RWPE2 (cell line): ENCODE measurements at regions not wholly inside any gene's neighbourhood (a gene's known extent, or its start where the extent isn't known, plus 50 kb on each side); places are given as distances from the start of the nearest gene placed in this dataset.
"Not testable (repeated sequence)": the region's sequence is repeated elsewhere in the genome, so short reads cannot be mapped to it uniquely, and the experiment has no call there.

Experiments
- ATAC-seq: fragments of 200-7000 bp; cut with Tn5 transposase; 3 replicates; pipeline ENCODE4 v1.9.1; 2021; ENCODE audit warnings: low read depth
- DNase-seq: peaks from one replicate; pipeline ENCODE4 v3.0.0-alpha.2; 2020; ENCODE audit warnings: low spot score
- H3K27ac ChIP-seq: fragments of 450-650 bp; 2 replicates; pipeline ENCODE4 v1.5.1; 2017; ENCODE audit warnings: mild to moderate bottlenecking; ENCODE audit not compliant: poor library complexity, severe bottlenecking
- H3K27me3 ChIP-seq: fragments of 250-450 bp; sonication (Bioruptor Pico); 2 replicates; pipeline ENCODE4 v1.5.1; 2021; ENCODE audit warnings: mild to moderate bottlenecking, moderate library complexity; ENCODE audit not compliant: insufficient read depth, poor library complexity, severe bottlenecking
- H3K36me3 ChIP-seq: fragments of 250-450 bp; sonication (Bioruptor Pico); 2 replicates; pipeline ENCODE4 v1.5.1; 2020; ENCODE audit warnings: low read depth, mild to moderate bottlenecking, moderate library complexity
- H3K4me1 ChIP-seq: fragments of 250-450 bp; sonication (Bioruptor Pico); 2 replicates; pipeline ENCODE4 v1.5.1; 2021; ENCODE audit warnings: mild to moderate bottlenecking, moderate library complexity; ENCODE audit not compliant: insufficient read depth, poor library complexity, severe bottlenecking
- H3K4me3 ChIP-seq: fragments of 250-450 bp; sonication (Bioruptor Pico); 2 replicates; pipeline ENCODE4 v1.5.1; 2021; ENCODE audit warnings: mild to moderate bottlenecking, moderate library complexity; ENCODE audit not compliant: severe bottlenecking
- H3K9me3 ChIP-seq: fragments of 250-450 bp; sonication (Bioruptor Pico); 2 replicates; pipeline ENCODE4 v1.5.1; 2021; ENCODE audit warnings: mild to moderate bottlenecking, moderate library complexity; ENCODE audit not compliant: severe bottlenecking
- TF ChIP-seq, protein P1 (sequence below): fragments of 450-650 bp; IDR thresholded peaks from one replicate; pipeline ENCODE4 v1.5.1; 2017; ENCODE audit warnings: mild to moderate bottlenecking, moderate library complexity; ENCODE audit not compliant: poor library complexity, severe bottlenecking

- no peak overlapping the region for H3K27ac ChIP-seq
- H3K9me3 ChIP-seq, result no peaks in the 10 kb centered on the region
- DNase-seq (no peak), ATAC-seq (peak; percentile 71; the same call in 2 of the 3 replicates)
- no peaks in the 10 kb centered on the region for H3K27me3 ChIP-seq
- TF ChIP-seq, protein P1, sequence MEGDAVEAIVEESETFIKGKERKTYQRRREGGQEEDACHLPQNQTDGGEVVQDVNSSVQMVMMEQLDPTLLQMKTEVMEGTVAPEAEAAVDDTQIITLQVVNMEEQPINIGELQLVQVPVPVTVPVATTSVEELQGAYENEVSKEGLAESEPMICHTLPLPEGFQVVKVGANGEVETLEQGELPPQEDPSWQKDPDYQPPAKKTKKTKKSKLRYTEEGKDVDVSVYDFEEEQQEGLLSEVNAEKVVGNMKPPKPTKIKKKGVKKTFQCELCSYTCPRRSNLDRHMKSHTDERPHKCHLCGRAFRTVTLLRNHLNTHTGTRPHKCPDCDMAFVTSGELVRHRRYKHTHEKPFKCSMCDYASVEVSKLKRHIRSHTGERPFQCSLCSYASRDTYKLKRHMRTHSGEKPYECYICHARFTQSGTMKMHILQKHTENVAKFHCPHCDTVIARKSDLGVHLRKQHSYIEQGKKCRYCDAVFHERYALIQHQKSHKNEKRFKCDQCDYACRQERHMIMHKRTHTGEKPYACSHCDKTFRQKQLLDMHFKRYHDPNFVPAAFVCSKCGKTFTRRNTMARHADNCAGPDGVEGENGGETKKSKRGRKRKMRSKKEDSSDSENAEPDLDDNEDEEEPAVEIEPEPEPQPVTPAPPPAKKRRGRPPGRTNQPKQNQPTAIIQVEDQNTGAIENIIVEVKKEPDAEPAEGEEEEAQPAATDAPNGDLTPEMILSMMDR, result no peak
- peaks cover 5% of the 10 kb centered on the region for H3K4me1 ChIP-seq
- H3K4me3 ChIP-seq, result no peak overlapping the region
- no peaks in the 10 kb centered on the region for H3K36me3 ChIP-seq
Measured at GRCh38 chr11:112620621-112621394, 340.4 kb upstream of the NCAM1 start.

GRCh38 chr11:112623057-112623456 is 338.2 kb upstream of the NCAM1 start:
- ATAC-seq (no peak), DNase-seq (no peak)
- no peak overlapping the region for H3K4me3 ChIP-seq
- TF ChIP-seq, protein P1, result no peak
- no peaks in the 10 kb centered on the region for H3K27me3 ChIP-seq
- H3K4me1 ChIP-seq, result peaks cover 7% of the 10 kb centered on the region
- no peak overlapping the region for H3K27ac ChIP-seq
- H3K9me3 ChIP-seq, result no peaks in the 10 kb centered on the region
- H3K36me3 ChIP-seq, result no peaks in the 10 kb centered on the region

DNA sequence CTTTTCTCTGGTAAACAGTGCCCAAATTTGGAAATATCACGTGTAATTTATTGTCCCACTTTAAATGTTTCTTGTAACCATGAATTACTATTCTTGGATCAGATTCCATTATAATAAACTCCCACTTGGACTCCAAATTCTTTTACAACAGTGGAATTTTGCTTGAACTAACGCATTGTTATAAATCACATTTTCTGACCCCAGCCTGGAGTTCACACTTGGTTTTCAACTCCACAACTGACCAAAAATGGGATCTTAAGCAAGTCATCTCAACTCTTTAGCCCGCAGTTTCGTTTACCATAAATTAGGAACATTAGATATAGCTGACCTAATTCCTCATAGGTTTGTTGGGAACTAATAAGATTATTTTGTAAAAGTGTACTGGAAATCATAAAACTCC is 336.8 kb upstream of the NCAM1 start:
- ATAC-seq (no peak), DNase-seq (no peak)
- Histone ChIP-seq H3K27me3 (no peaks in the 10 kb centered on the region), H3K4me3 (no peak overlapping the region), H3K4me1 (peaks cover 7% of the 10 kb centered on the region), H3K9me3 (no peaks in the 10 kb centered on the region), H3K36me3 (no peaks in the 10 kb centered on the region), H3K27ac (no peak overlapping the region)
- TF ChIP-seq, protein P1, result no peak

GRCh38 chr11:112624971-112625370 is 336.2 kb upstream of the NCAM1 start:
- not testable (repeated sequence) for H3K4me1 ChIP-seq, H3K27ac ChIP-seq, DNase-seq, H3K4me3 ChIP-seq, H3K27me3 ChIP-seq, ATAC-seq, H3K36me3 ChIP-seq, H3K9me3 ChIP-seq

GRCh38 chr11:112625814-112626213 is 335.4 kb upstream of the NCAM1 start:
- TF ChIP-seq, protein P1, result no peak
- Histone ChIP-seq H3K27me3 (no peaks in the 10 kb centered on the region), H3K4me3 (no peak overlapping the region), H3K9me3 (no peaks in the 10 kb centered on the region), H3K27ac (no peak overlapping the region), H3K4me1 (peaks cover 7% of the 10 kb centered on the region), H3K36me3 (no peaks in the 10 kb centered on the region)
- ATAC-seq (peak; percentile 51), DNase-seq (no peak)
